PC-3 (cell line): ENCODE measurements at regions not wholly inside any gene's neighbourhood (a gene's known extent, or its start where the extent isn't known, plus 50 kb on each side); places are given as distances from the start of the nearest gene placed in this dataset.

Source experiments
- CTCF ChIP-seq: fragments of 300-600 bp; sonication (generic); conservative IDR thresholded peaks from 2 replicates; pipeline ENCODE4 v1.5.1; 2017; ENCODE audit warnings: antibody characterized with exemption, low read depth, mild to moderate bottlenecking, low read length
- EZH2 ChIP-seq: fragments of 300-600 bp; sonication (generic); IDR thresholded peaks from one replicate; pipeline ENCODE4 v1.6.1; 2017; ENCODE audit warnings: antibody characterized with exemption, mild to moderate bottlenecking, low read length; ENCODE audit not compliant: unreplicated experiment
- EZH2phosphoT487 ChIP-seq: fragments of 300-600 bp; sonication (generic); IDR thresholded peaks from 2 replicates; pipeline ENCODE4 v1.6.1; 2018; ENCODE audit warnings: mild to moderate bottlenecking, antibody characterized with exemption, low read length, borderline replicate concordance

GRCh38 chr20:58587467-58587866, 63.6 kb upstream of the STX16 start:
- TF ChIP-seq CTCF: no peak
- TF ChIP-seq EZH2phosphoT487: no peak
- TF ChIP-seq EZH2: no peak
